ENCODE measurements at regions not wholly inside any gene's neighbourhood (a gene's known extent, or its start where the extent isn't known, plus 50 kb on each side); places are given as distances from the start of the nearest gene placed in this dataset.
"Not testable (repeated sequence)": the region's sequence is repeated elsewhere in the genome, so short reads cannot be mapped to it uniquely, and the experiment has no call there.

GRCh38 chr3:87867001-87867400 is 191.8 kb downstream of the CGGBP1 start:
- no peak for DNase-seq

DNA sequence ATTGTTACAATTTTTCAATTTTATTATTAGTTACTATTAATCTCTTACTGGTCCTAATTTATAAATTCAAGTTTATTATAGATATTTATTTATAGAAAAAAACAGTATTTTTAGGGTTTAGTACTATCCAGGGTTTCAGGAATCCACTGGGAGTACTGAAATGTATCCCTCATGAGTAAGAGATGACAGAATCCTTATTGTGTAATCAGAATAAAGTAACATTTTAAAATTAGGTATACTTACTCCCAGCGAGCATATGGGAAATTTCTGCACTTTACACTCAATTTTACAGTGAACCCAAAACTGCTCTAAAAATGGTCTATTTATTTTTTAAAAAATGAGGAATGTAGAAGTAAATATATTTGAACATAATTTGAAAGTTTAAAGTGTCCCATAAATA is 202.7 kb downstream of the CGGBP1 start:
- no peak for DNase-seq

DNA sequence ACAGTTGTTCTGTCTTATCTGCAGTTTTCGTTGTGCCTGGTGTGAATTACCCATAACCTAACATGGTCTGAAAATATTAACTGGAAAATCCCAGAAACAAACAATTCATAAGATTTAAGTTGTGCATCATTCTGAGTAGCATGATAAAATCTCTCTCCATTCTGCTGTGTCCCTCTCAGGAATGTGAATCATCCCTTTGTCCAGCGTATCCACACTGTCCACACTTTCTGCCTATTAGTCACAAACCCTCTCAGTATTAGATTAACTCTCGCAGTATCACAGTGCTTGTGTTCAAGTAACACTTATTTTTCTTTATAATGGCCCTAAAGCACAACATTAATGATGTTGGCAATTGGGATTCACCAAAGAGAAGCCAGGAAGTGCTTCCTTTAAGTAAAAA is 203.2 kb downstream of the CGGBP1 start:
- DNase-seq, result no peak

DNA sequence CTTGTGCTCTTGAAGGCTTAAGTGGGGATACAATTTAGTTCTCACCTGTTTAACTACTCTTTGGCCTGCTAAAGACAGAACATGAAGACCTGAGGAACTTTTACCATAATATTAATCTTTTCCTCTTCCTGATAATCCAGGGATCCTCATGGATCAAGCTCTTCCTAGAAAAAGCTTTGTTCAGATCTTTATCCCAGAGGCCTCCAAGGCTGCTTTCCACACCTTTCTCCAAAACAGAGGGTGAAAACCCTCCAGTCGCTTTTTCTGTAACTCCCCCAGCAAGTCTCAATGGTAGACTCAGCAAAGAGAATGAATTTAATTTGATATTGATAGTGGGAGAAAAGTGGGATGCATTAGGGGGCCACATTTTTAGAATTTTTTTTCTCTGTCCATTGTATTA is 203.6 kb downstream of the CGGBP1 start:
- DNase-seq, result no peak

DNA sequence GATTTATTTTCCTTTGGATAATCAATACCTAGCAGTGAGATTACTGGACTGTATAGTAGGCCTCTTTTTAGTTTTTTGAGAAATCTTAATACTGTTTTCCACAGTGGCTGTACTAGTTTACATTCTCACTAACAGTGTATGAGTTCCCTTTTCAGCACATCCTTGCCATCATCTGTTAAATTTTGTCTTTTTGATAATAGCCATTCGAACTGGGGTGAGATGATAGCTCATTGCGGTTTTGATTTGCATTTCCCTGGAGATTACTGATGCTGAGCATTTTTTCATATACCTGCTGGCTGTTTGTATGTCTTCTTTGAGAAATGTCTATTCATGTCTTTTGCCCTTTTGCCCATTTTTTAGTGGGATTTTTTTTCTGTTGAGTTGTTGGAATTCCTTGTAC is 210.8 kb downstream of the CGGBP1 start:
- no peak for DNase-seq

GRCh38 chr3:87837076-87837475 is 221.7 kb downstream of the CGGBP1 start:
- no peak for DNase-seq

GRCh38 chr3:87836026-87836425 is 222.8 kb downstream of the CGGBP1 start:
- no peak for DNase-seq

GRCh38 chr3:87835236-87835635 is 223.6 kb downstream of the CGGBP1 start:
- no peak for DNase-seq

GRCh38 chr3:87834327-87834726 is 224.5 kb downstream of the CGGBP1 start:
- DNase-seq, result no peak

DNA sequence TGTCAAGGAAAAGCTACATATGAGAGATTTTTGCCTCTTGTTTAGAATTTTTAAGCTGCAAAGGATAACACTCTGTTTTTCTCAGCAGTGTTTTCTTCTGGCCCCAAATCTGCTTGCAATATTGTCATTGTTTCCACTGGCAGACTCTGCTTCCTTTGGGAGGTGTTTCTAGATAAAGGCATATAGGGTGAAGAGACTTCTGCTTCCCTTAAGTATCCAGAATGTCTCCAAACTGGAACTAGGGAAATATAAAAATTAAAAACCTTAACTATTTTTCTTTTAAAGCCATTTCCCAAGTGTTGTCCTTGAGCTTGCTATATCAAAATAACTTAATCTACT is 225.8 kb downstream of the CGGBP1 start:
- DNase-seq, result no peak

DNA sequence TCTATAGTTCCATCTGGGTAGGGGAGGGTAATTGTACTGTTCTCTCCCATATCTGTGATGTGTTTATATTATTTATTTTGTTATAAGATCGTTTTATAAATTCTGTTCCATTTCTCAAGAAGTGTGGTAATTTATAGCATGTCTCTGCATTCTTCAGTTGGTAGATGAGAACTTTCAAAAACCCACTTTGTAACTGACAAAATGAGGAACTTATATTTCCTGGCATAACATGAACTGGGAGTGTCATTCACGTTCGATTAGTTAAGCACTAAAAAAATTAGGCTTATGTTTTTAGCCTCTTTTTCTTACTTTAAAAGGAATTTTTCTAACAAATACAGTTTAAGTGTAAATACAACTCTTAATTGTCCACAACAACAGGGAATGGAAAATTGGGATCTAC is 230.8 kb downstream of the CGGBP1 start:
- DNase-seq, result no peak

DNA sequence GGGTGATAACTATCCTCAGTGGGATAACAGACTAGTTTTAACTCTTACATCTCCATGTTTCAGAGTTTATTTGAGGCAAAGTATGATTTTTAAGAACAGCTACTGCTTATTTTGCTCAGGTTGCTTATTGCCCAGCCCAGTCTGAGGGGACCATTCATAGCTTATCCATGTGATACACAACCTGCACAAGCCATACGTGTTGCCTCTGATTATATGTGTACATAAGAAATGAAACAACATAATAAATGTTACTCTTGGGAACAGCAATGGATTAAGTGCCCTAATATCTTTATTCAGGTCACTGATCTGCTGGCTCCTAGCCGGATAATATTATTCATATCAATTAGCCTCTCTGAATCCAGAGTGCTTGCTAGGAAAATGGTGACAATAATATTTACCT is 236.2 kb downstream of the CGGBP1 start:
- no peak for DNase-seq

GRCh38 chr3:87813503-87813902 is 245.3 kb downstream of the CGGBP1 start:
- not testable (repeated sequence) for DNase-seq

- no peak for DNase-seq
Measured at GRCh38 chr3:87811953-87812352, 246.9 kb downstream of the CGGBP1 start.

GRCh38 chr3:87810452-87811016 is 248.3 kb downstream of the CGGBP1 start:
- DNase-seq, result no peak

- DNase-seq, result no peak
Measured at GRCh38 chr3:87805670-87806069, 253.1 kb downstream of the CGGBP1 start.

DNA sequence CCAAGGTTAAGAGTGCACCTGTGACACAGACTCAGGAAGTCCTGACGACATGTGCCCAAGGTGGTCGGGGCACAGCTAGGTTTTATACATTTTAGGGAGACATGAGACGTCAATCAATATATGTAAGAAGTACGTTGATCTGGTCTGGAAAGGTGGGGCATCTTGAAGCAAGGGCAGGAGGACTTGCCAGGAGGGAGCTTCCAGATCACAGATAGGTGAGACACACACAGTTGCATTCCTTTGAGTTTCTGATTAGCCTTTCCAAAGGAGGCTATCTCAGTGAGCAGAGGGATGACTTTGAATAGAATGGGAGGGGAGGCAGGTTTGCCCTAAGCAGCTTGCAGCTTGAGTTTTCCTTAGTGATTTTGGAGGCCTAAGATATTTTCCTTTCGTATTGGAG is 257.4 kb downstream of the CGGBP1 start:
- DNase-seq, result no peak

- DNase-seq, result no peak
Measured at GRCh38 chr3:87800516-87800915, 258.3 kb downstream of the CGGBP1 start.

- DNase-seq, result no peak
Measured at GRCh38 chr3:87798567-87798947, 260.2 kb downstream of the CGGBP1 start.

DNA sequence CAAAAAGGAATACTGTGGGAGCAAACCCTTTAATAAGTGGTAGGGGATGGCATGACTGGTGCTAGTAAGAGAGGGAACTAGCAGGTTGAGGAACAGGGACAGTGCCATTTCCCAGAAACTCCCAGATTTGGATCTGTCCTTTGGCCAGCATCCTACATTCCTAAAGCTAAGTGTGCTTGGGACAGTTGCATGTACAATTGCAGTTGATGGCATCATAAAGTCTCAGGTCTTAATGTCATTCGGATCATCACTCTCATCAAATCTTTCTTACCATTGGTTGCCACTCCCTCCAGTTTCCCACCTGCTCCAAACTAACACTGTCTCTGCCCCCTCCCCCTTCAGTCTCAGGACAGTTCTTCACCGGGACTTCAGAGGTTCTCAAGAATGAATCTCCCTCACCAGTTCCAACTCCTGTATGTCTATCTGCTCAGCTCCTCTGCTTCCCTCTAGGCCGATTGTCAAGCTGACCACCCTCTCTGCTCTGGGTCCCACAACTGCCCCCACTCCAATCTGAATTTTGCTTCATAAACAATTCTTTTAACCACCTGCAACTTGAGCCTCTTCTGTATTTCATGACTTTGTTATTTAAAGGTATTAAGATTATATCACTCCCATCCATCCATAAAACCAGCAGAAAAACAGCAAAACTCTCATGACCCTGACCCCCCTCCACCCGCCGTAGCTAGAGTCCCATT is 260.8 kb downstream of the CGGBP1 start:
- DNase-seq, result no peak

DNA sequence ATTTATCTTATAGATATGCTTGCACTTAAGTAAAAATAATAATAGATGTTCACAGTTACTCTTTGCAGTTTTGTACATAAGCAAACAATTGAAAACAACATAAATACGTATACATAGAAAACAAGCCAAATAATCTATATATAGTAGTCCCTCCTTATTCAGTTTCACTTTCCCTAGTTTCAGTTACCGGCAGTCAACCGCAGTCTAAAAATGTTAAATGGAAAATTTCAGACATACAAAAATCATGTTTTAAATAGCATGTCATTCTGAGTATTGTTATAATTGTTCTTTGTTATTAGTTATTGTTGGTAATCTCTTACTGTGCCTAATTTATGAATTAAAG is 262.0 kb downstream of the CGGBP1 start:
- DNase-seq, result no peak

- no peak for DNase-seq
Measured at GRCh38 chr3:87796137-87796842, 262.5 kb downstream of the CGGBP1 start.

DNA sequence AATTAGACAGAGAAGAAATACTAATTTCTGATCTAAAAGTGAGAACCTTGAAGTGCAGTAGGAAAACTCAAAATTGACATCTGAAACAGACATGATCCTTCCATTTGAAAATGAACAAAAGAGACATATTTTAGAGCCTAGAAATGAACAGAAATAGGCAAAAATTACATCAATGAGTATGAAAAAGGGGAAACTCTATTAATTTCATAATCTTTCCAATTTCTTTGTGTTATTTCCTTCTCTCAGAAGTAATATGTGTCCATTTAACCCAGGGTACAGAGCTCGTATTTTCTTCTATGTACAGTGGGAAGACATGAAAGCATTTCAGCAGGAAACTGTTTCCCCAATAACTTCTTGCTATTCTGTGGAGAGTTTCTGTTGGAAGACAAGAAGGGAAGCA is 263.1 kb downstream of the CGGBP1 start:
- DNase-seq, result no peak

- DNase-seq, result no peak
Measured at GRCh38 chr3:87793337-87793877, 265.4 kb downstream of the CGGBP1 start.
